Myocyte (in vitro differentiated cells): ENCODE measurements at regions not wholly inside any gene's neighbourhood (a gene's known extent, or its start where the extent isn't known, plus 50 kb on each side); places are given as distances from the start of the nearest gene placed in this dataset.
A peak's percentile ranks its signal among the peaks of the same experiment; 100 is the strongest.

Experiments used
- DNase-seq: peaks from one replicate; pipeline ENCODE4 v3.0.0-alpha.2; 2012; ENCODE audit warnings: low read depth

- DNase-seq = no peak
Observed at GRCh38 chr13:53642306-53642705, 613.7 kb downstream of the OLFM4 start.

- DNase-seq = no peak
Observed at GRCh38 chr13:53648673-53649072, 620.1 kb downstream of the OLFM4 start.

- no peak for DNase-seq
Observed at GRCh38 chr13:53672005-53672404, 643.4 kb downstream of the OLFM4 start.

- no peak for DNase-seq
Observed at GRCh38 chr13:53683146-53683545, 654.5 kb downstream of the OLFM4 start.

GRCh38 chr13:53683608-53684007 lies 655.0 kb downstream of the OLFM4 start:
- no peak for DNase-seq

GRCh38 chr13:53691417-53691816 lies 662.8 kb downstream of the OLFM4 start:
- DNase-seq = no peak

- no peak for DNase-seq
Observed at GRCh38 chr13:53694814-53695532, 666.4 kb downstream of the OLFM4 start.

GRCh38 chr13:53703371-53704080 lies 674.9 kb downstream of the OLFM4 start:
- DNase-seq = no peak

GRCh38 chr13:53719281-53719680 lies 690.7 kb downstream of the OLFM4 start:
- no peak for DNase-seq

- DNase-seq = no peak
Observed at GRCh38 chr13:53732664-53733063, 704.1 kb downstream of the OLFM4 start.

GRCh38 chr13:53743906-53744305 lies 715.3 kb downstream of the OLFM4 start:
- DNase-seq = no peak

GRCh38 chr13:53747825-53748224 lies 719.2 kb downstream of the OLFM4 start:
- no peak for DNase-seq

- DNase-seq = no peak
Observed at GRCh38 chr13:53749306-53749705, 720.7 kb downstream of the OLFM4 start.

GRCh38 chr13:53759016-53759415 lies 730.4 kb downstream of the OLFM4 start:
- DNase-seq = no peak

- DNase-seq = no peak
Observed at GRCh38 chr13:53775807-53776206, 747.2 kb downstream of the OLFM4 start.

GRCh38 chr13:53778937-53779336 lies 750.3 kb downstream of the OLFM4 start:
- no peak for DNase-seq

- DNase-seq = no peak
Observed at GRCh38 chr13:53781941-53782340, 753.3 kb downstream of the OLFM4 start.

GRCh38 chr13:53782488-53782961 lies 753.9 kb downstream of the OLFM4 start:
- DNase-seq = peak; percentile 57

GRCh38 chr13:53783471-53783870 lies 754.9 kb downstream of the OLFM4 start:
- no peak for DNase-seq

GRCh38 chr13:53788286-53788685 lies 759.7 kb downstream of the OLFM4 start:
- DNase-seq = no peak

- DNase-seq = no peak
Observed at GRCh38 chr13:53800011-53800410, 771.4 kb downstream of the OLFM4 start.

GRCh38 chr13:53807251-53807834 lies 778.7 kb downstream of the OLFM4 start:
- DNase-seq = no peak
